ENCODE measurements at regions not wholly inside any gene's neighbourhood (a gene's known extent, or its start where the extent isn't known, plus 50 kb on each side); places are given as distances from the start of the nearest gene placed in this dataset.

DNA sequence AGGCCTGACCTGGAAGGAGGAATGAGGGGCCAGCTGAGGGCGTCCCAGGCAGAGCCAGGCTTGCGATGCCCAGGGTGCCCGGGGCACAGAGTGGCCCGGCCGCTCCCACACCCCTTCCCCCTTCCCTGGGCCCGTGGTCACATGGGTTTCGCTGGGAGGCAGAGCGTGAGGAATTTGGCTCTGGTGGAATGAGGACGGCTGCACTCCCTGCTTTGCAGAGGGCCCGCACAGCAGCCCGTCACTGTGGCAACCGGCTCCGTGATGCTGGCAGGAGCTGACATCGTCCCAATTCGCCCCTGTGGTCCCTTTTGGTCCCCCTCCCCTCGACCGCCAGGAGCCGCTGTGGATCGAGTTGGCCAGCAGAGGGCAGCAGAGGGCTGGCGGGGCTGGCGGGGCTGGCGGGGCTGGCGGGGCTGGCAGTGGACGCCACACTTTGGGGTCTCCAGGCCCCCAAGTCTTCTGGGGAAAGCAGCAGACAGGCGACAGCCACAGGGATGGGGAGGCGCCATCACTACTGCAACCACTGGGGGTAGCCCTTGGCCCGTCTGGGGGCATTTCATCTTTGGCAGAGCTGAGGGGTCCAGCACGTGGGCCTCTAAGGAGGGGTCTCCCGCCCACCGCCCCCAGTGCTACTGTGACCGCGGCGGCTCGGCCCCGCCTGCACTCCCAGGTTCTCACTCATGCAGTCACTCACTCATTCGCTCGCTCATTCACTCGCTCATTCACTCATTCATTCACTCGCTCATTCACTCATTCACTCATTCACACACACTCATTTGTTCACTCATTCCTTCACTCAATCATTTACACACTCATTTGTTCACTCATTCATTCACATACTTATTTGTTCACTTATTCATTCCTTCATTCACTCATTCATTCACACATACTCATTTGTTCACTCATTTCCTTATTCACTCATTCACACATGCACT lies 49.7 kb upstream of the BHLHE23 start (continued):
- TF ChIP-seq, protein P1, sequence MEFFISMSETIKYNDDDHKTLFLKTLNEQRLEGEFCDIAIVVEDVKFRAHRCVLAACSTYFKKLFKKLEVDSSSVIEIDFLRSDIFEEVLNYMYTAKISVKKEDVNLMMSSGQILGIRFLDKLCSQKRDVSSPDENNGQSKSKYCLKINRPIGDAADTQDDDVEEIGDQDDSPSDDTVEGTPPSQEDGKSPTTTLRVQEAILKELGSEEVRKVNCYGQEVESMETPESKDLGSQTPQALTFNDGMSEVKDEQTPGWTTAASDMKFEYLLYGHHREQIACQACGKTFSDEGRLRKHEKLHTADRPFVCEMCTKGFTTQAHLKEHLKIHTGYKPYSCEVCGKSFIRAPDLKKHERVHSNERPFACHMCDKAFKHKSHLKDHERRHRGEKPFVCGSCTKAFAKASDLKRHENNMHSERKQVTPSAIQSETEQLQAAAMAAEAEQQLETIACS (CRISPR knock-in tag; IDR thresholded peaks at IDR 0.05): no peak
- TF ChIP-seq ZFX (CRISPR knock-in tag; IDR thresholded peaks at IDR 0.05; ENCODE audit: low read depth): no peak
- no peak for TF ChIP-seq ZNF737 (CRISPR knock-in tag; IDR thresholded peaks at IDR 0.05; ENCODE audit: borderline replicate concordance)
- no peak for TF ChIP-seq HMG20A (CRISPR knock-in tag; IDR thresholded peaks at IDR 0.05; ENCODE audit: borderline replicate concordance)
- TF ChIP-seq ZNF570 (CRISPR knock-in tag; IDR thresholded peaks at IDR 0.05; ENCODE audit: borderline replicate concordance): no peak
- 0 out of 2 replicates have a peak, but pooled peaks have one; percentile 12 for TF ChIP-seq KLF13 (CRISPR knock-in tag; IDR thresholded peaks at IDR 0.05)
- no peak for TF ChIP-seq YEATS2 (CRISPR knock-in tag; IDR thresholded peaks at IDR 0.05; ENCODE audit: borderline replicate concordance)
- TF ChIP-seq, protein P2, sequence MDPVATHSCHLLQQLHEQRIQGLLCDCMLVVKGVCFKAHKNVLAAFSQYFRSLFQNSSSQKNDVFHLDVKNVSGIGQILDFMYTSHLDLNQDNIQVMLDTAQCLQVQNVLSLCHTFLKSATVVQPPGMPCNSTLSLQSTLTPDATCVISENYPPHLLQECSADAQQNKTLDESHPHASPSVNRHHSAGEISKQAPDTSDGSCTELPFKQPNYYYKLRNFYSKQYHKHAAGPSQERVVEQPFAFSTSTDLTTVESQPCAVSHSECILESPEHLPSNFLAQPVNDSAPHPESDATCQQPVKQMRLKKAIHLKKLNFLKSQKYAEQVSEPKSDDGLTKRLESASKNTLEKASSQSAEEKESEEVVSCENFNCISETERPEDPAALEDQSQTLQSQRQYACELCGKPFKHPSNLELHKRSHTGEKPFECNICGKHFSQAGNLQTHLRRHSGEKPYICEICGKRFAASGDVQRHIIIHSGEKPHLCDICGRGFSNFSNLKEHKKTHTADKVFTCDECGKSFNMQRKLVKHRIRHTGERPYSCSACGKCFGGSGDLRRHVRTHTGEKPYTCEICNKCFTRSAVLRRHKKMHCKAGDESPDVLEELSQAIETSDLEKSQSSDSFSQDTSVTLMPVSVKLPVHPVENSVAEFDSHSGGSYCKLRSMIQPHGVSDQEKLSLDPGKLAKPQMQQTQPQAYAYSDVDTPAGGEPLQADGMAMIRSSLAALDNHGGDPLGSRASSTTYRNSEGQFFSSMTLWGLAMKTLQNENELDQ (CRISPR knock-in tag; IDR thresholded peaks at IDR 0.05; ENCODE audit: borderline replicate concordance): no peak
- no peak for TF ChIP-seq ZNF549 (CRISPR knock-in tag; IDR thresholded peaks at IDR 0.05)
- no peak for TF ChIP-seq YEATS4 (CRISPR knock-in tag; IDR thresholded peaks at IDR 0.05; ENCODE audit: borderline replicate concordance)
- no peak for TF ChIP-seq ZNF232 (CRISPR knock-in tag; IDR thresholded peaks at IDR 0.05; ENCODE audit: borderline replicate concordance)
- no peak for TF ChIP-seq HNF4G (IDR thresholded peaks at IDR 0.05; ENCODE audit: borderline replicate concordance, low read depth, low read length)
- TF ChIP-seq HNF4G (CRISPR knock-in tag; IDR thresholded peaks at IDR 0.05; ENCODE audit: borderline replicate concordance, low read depth): no peak
- TF ChIP-seq NFATC3 (CRISPR knock-in tag; IDR thresholded peaks at IDR 0.05): no peak
- TF ChIP-seq REPIN1 (CRISPR knock-in tag; IDR thresholded peaks at IDR 0.05; ENCODE audit: borderline replicate concordance, low read depth): no peak
- TF ChIP-seq SMAD3 (CRISPR knock-in tag; IDR thresholded peaks at IDR 0.05): no peak
- TF ChIP-seq PTBP1 (IDR thresholded peaks at IDR 0.05; ENCODE audit: low read depth, low read length, poor library complexity, severe bottlenecking): peak; percentile 60
- no peak for TF ChIP-seq ZNF7 (CRISPR knock-in tag; IDR thresholded peaks at IDR 0.05)
- no peak for TF ChIP-seq IRX3 (CRISPR knock-in tag; IDR thresholded peaks at IDR 0.05; ENCODE audit: borderline replicate concordance, low read depth)
- 0 out of 2 replicates have a peak, but pooled peaks have one; percentile 38 for TF ChIP-seq RXRA (CRISPR knock-in tag; IDR thresholded peaks at IDR 0.05)
- TF ChIP-seq, protein P3, sequence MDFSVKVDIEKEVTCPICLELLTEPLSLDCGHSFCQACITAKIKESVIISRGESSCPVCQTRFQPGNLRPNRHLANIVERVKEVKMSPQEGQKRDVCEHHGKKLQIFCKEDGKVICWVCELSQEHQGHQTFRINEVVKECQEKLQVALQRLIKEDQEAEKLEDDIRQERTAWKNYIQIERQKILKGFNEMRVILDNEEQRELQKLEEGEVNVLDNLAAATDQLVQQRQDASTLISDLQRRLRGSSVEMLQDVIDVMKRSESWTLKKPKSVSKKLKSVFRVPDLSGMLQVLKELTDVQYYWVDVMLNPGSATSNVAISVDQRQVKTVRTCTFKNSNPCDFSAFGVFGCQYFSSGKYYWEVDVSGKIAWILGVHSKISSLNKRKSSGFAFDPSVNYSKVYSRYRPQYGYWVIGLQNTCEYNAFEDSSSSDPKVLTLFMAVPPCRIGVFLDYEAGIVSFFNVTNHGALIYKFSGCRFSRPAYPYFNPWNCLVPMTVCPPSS (IDR thresholded peaks at IDR 0.05): no peak
- 0 out of 2 replicates have a peak, but pooled peaks have one; percentile 64 for TF ChIP-seq ZNF343 (CRISPR knock-in tag; IDR thresholded peaks at IDR 0.05)
- TF ChIP-seq WIZ (CRISPR knock-in tag; IDR thresholded peaks at IDR 0.05): no peak
- TF ChIP-seq DPF2 (CRISPR knock-in tag; IDR thresholded peaks at IDR 0.05; ENCODE audit: borderline replicate concordance, low read depth): no peak
- no peak for TF ChIP-seq ZNF850 (CRISPR knock-in tag; conservative IDR thresholded peaks at IDR 0.05)
- peak; percentile 68; the same call in 1 of the 2 replicates for TF ChIP-seq ATM (IDR thresholded peaks at IDR 0.05; ENCODE audit: borderline replicate concordance)
- TF ChIP-seq GTF3A (CRISPR knock-in tag; conservative IDR thresholded peaks at IDR 0.05): 0 out of 2 replicates have a peak, but pooled peaks have one; percentile 56

Data from HepG2 (cell line).